Right renal cortex interstitium (tissue), 3 donors: ENCODE measurements at regions not wholly inside any gene's neighbourhood (a gene's known extent, or its start where the extent isn't known, plus 50 kb on each side); places are given as distances from the start of the nearest gene placed in this dataset.
"Not testable (repeated sequence)": the region's sequence is repeated elsewhere in the genome, so short reads cannot be mapped to it uniquely, and the experiment has no call there.

Experiments used
- DNase-seq, 3 donors: peaks; one replicate each; pipeline ENCODE4 v3.0.0-alpha.2; 2013; ENCODE audit warnings: low read depth in 3 of 3, low spot score in 2 of 3

GRCh38 chr16:8458481-8459046, 131.7 kb downstream of the TMEM114 start:
- no peak for DNase-seq

- DNase-seq = no peak
Measured at GRCh38 chr16:8453359-8453758, 137.0 kb downstream of the TMEM114 start.

- DNase-seq = no peak
Measured at GRCh38 chr16:8452941-8453340, 137.4 kb downstream of the TMEM114 start.

GRCh38 chr16:8436931-8437330, 153.4 kb downstream of the TMEM114 start:
- no peak for DNase-seq

GRCh38 chr16:8431783-8432182, 158.5 kb downstream of the TMEM114 start:
- DNase-seq = no peak

- DNase-seq = no peak
Measured at GRCh38 chr16:8430401-8430800, 159.9 kb downstream of the TMEM114 start.

- DNase-seq = no peak
Measured at GRCh38 chr16:8426569-8426968, 163.7 kb downstream of the TMEM114 start.

GRCh38 chr16:8417145-8417544, 173.2 kb downstream of the TMEM114 start:
- DNase-seq = no peak

GRCh38 chr16:8408855-8409567, 181.3 kb downstream of the TMEM114 start:
- no peak for DNase-seq

GRCh38 chr16:8407351-8407750, 183.0 kb downstream of the TMEM114 start:
- no peak for DNase-seq

- DNase-seq = no peak
Measured at GRCh38 chr16:8403978-8404749, 186.1 kb downstream of the TMEM114 start.

- no peak for DNase-seq
Measured at GRCh38 chr16:8402981-8403843, 187.1 kb downstream of the TMEM114 start.

- DNase-seq = not testable (repeated sequence)
Measured at GRCh38 chr16:8400683-8401082, 189.6 kb downstream of the TMEM114 start.

- DNase-seq = no peak
Measured at GRCh38 chr16:8398548-8398947, 191.8 kb downstream of the TMEM114 start.

GRCh38 chr16:8397223-8397622, 193.1 kb downstream of the TMEM114 start:
- DNase-seq = no peak

- no peak for DNase-seq
Measured at GRCh38 chr16:8396463-8396862, 193.8 kb downstream of the TMEM114 start.

- no peak for DNase-seq
Measured at GRCh38 chr16:8391257-8391656, 199.1 kb downstream of the TMEM114 start.

- DNase-seq = no peak
Measured at GRCh38 chr16:8388684-8389083, 201.6 kb downstream of the TMEM114 start.

GRCh38 chr16:8381814-8382213, 208.5 kb downstream of the TMEM114 start:
- no peak for DNase-seq

GRCh38 chr16:8380311-8380710, 210.0 kb downstream of the TMEM114 start:
- DNase-seq = no peak

- DNase-seq = no peak
Measured at GRCh38 chr16:8377864-8378263, 212.4 kb downstream of the TMEM114 start.
